Stimulated activated CD4-positive, alpha-beta T cell treated with anti-CD3 and anti-CD28 coated beads, Interleukin-2, amount 100 ng/mL, for 24 hours (primary cell): ENCODE measurements at regions not wholly inside any gene's neighbourhood (a gene's known extent, or its start where the extent isn't known, plus 50 kb on each side); places are given as distances from the start of the nearest gene placed in this dataset.
"Not testable (repeated sequence)": the region's sequence is repeated elsewhere in the genome, so short reads cannot be mapped to it uniquely, and the experiment has no call there.

Experiments used
- DNase-seq, 2 donors: peaks; one replicate each; pipeline ENCODE4 v3.0.0-alpha.2; 2020

DNA sequence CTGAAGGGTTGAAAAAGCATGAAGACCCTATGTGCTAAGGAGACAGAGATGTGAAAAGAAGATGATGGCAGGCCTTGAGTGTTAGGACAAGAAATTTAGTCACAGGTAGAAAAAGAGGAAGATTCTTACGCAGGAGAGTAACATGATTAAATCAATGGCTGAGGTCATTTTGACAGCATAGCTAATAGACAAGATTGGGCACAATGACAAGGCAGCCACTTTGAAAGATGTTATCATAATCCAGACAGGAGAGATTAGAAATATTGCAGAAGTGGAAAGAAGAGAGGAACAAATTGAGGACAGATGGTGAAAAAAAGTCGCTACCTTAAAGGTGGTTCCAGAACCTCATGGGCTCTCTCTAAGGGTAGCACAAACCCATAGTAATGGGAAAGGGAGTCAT is 228.8 kb upstream of the DDHD1 start:
- no peak for DNase-seq

- DNase-seq = no peak
Observed at GRCh38 chr14:53380867-53381225, 227.7 kb upstream of the DDHD1 start.

- DNase-seq = no peak
Observed at GRCh38 chr14:53380052-53380866, 227.1 kb upstream of the DDHD1 start.

DNA sequence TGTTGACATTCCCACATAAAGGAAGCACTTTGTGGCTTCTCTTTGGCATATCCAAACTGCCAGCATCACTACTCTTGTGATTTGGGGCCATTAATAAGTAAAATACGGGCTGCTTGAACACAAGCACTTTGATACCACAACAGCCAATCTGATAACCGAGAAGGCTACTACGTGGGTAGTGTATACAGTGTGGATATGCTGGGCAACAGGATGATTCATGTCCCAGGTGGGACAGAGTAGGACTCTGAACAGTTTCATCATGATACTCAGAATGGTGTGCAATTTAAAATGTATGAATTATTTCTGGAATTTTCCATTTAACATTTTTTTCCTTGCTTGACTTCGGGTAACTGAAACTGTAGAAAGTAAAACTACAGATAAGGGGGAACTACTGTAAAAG is 225.0 kb upstream of the DDHD1 start:
- no peak for DNase-seq

GRCh38 chr14:53376064-53376463 is 222.9 kb upstream of the DDHD1 start:
- no peak for DNase-seq

DNA sequence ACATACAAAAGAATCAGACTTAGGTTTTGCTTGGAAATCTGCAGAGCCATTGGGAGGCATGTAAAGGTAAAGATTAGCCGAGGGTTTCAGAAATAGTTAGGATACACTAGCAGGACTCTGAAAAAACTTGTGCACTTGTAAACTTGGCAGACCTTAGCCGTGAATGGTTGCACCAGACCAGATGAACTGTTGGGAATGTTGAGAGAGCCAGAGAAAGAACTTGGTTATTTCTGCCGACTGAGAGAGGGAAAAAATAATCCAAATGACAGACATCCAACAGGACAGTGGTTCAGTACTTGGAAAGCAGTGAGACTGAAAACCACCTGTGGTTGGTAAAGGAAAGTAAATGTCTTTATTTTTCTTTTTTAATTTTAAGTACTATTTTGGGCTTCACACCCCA is 222.5 kb upstream of the DDHD1 start:
- no peak for DNase-seq

DNA sequence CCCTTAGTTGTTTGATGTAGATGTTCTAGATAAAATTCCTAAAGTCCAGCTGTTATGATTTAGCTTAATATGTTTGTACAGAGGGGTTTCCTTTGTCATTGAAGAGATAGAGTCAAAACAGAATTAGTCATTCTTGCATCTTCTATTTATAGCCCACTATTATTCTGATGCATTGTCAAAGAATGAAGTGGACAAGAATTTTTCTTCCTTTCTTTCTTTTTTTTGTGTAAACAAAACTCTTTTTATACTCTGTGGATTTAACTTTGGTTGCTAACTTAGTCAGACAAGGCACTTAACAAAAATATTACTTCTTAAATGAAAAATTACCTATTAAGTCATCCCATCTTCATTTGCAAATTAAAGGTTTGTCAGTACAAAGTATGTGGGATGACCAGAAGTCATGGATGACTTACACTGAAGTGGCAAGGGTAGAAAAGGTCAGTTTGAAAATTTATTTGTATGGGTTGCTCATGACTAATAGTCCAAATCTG is 215.6 kb upstream of the DDHD1 start:
- DNase-seq = no peak

GRCh38 chr14:53368066-53368465 is 214.9 kb upstream of the DDHD1 start:
- DNase-seq = no peak

GRCh38 chr14:53367644-53368026 is 214.5 kb upstream of the DDHD1 start:
- DNase-seq = no peak

- DNase-seq = no peak
Observed at GRCh38 chr14:53365486-53366130, 212.5 kb upstream of the DDHD1 start.

GRCh38 chr14:53362916-53363315 is 209.8 kb upstream of the DDHD1 start:
- DNase-seq = not testable (repeated sequence)

DNA sequence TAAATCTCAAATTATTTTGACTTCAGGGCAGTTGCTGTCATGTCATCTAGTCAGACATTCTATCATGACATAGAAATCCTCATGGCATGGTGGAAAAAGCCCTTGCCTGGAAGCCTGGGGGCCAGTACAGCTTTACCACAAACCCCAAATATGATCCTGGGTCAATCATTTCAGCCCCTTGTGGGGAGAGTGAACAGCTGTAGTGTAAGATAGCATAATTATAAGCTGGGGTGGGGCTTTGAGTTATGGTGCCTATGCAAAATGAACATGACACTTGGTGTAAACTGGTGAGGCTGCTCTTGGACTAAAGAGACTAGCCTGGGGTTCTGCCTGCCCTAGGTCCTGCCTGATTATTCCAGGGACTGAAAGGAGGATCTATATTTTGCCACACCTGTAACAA is 207.7 kb upstream of the DDHD1 start:
- no peak for DNase-seq

GRCh38 chr14:53358166-53358565 is 205.0 kb upstream of the DDHD1 start:
- no peak for DNase-seq

DNA sequence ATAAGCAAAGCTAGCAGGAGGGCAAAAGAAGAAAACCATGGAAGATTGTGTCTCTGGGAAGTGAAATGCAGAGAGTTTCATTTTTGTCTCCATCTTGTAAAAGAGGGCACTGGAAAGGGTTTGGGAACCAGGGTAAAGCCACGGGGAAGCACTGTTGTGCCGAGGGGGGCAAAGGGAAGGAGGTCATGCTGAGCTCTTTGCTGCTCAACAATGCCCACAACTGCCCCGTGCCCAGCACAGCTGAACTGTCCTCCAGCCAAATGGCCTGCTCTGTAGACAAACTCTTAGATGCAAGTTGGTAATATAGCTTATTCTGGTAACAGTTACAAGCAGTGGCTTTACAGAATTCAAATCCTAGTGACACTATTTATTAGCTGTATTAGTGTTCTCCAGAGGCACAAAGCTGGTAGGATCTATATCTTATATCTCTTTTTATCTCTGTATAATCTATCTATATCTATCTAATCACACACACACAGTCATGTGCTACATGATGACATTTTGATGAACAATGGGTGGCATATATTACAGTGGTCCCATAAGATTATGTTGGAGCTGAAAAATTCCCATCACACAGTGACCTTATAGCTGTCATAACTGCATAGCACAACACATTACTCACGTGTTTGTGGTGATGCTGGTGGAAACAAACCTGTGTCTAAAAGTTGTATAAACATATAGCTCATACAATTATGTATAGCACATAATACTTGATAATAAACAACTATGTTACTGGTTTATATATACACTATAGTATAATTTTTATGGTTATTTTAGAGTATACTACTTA is 203.4 kb upstream of the DDHD1 start:
- no peak for DNase-seq

- no peak for DNase-seq
Observed at GRCh38 chr14:53355581-53356112, 202.5 kb upstream of the DDHD1 start.

DNA sequence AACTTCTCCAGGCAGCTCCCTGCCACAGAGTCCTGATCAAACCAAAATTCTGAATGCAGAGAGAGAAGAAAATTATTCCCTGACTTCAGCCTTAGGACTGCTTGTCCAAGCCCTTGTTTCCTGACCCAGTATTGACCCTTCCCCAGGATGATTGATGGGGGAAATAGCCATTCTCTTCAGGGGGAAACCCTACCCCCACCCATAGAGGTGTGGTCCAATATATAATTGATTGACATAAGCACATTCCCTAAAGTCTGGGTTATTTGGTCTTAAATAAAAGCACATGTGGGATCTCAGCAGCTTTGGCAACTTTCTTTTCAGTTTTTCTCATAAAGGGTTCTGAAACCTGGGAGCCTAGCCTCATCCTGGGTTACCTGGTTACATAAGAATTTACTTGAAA is 201.2 kb upstream of the DDHD1 start:
- no peak for DNase-seq

GRCh38 chr14:53350866-53351265 is 197.7 kb upstream of the DDHD1 start:
- DNase-seq = no peak

- no peak for DNase-seq
Observed at GRCh38 chr14:53350429-53350828, 197.3 kb upstream of the DDHD1 start.

DNA sequence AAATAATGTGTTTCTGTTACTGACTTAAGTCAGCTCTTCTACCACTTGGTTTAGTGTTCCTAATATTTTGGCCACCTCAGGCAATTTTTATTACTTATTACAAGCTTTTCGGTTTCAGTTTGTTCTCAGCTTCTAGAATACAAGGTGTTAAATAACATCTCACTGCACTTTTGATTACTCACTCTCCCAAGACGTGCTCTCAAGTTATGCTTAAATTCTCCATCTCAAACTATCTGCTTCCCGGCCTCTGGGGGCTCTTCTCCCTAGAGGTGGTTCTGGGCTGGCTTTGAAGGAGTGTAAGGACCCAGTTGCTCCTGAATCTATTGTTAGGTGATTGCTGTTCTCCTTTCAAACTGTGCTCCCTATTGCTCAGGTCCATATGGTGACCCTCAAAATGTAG is 193.9 kb upstream of the DDHD1 start:
- no peak for DNase-seq

DNA sequence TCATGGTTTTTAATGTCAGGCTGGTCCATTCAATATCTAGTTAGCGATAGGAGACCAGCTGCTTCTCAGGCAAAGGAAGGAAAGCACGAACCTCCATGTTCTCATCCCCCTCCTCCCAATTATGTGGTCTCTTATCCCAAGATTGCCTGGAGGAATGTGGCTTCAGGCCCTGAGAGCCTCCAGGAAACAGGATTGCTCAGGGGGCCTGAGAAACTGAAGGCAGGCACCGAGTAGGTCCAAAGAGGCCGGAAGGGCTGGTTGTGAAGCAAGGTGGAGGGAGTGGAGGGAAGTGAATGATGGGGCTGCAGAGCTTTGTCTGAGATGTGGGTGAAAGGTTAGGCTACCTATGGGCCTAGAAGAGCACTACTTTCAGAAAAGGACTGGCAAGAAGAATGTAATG is 188.2 kb upstream of the DDHD1 start:
- DNase-seq = no peak

DNA sequence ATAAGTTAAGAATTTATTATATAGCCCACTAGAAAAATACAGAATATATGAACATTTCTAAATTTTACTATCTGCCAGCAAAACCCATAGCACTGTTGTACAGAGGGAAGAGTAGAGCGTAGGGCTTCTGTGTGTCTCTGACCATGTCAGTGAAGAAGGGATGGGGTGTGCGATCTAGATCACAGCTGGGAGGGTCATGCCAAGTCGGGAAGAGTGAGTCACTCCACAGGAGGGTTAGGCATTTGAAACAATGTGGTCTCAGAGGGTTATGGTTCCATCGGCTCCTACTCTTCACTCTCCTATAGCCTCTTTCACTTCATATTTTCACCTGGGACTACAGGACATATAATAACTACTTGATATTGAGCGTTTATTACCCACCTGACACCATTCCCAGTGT is 185.1 kb upstream of the DDHD1 start:
- DNase-seq = no peak

- DNase-seq = no peak
Observed at GRCh38 chr14:53336729-53337128, 183.6 kb upstream of the DDHD1 start.

GRCh38 chr14:53333809-53334208 is 180.7 kb upstream of the DDHD1 start:
- DNase-seq = no peak

GRCh38 chr14:53331921-53332320 is 178.8 kb upstream of the DDHD1 start:
- DNase-seq = no peak
